GM12878 (cell line): ENCODE measurements at regions not wholly inside any gene's neighbourhood (a gene's known extent, or its start where the extent isn't known, plus 50 kb on each side); places are given as distances from the start of the nearest gene placed in this dataset.

Experiments used
- ATAC-seq: fragments of 200-7000 bp; cut with Tn5 transposase; 3 replicates; pipeline ENCODE4 v1.9.1; 2020; ENCODE audit warnings: mild to moderate bottlenecking, moderate library complexity
- BruUV-seq: library from RNA; stranded (reverse); fragments of 400-500 nt; replicated peaks from 2 replicates; lab custom pipeline; 2021; lab: Mats Ljungman, UMichigan
- CTCF ChIA-PET: fragments of 300-600 bp; sonication (Branson Sonifier 250); formaldehyde crosslinking; extraction: SDS; loops from one replicate; lab custom pipeline; 2021; ENCODE audit warnings: inconsistent platforms; lab: Yijun Ruan, JAX
- POLR2A ChIA-PET: fragments of 350-600 bp; formaldehyde crosslinking; extraction: SDS; loops from one replicate; lab custom pipeline; 2021; ENCODE audit warnings: inconsistent platforms; lab: Charles Lee
- RAD21 ChIA-PET: fragments of 300-600 bp; sonication (Branson Sonifier 250); formaldehyde crosslinking; loops from one replicate; lab custom pipeline; 2023; ENCODE audit warnings: antibody characterized with exemption; ENCODE audit not compliant: unreplicated experiment; lab: Charles Lee
- SMC1A ChIA-PET: fragments of 300-600 bp; sonication (Branson Sonifier 250); formaldehyde crosslinking; loops from one replicate; lab custom pipeline; 2023; ENCODE audit not compliant: unreplicated experiment, uncharacterized antibody; lab: Charles Lee
- DNase-seq: peaks from one replicate; pipeline ENCODE4 v3.0.0-alpha.2; 2011; ENCODE audit warnings: low read depth, low spot score
- FAIRE-seq: peaks from 3 replicates; lab custom pipeline; 2011; peaks lifted over from hg19 to GRCh38; lab: Jason Lieb, UNC
- H2AFZ ChIP-seq: 2 replicates; pipeline ENCODE4 v1.6.0; 2011; ENCODE audit warnings: low read depth, low read length, control low read depth; ENCODE audit not compliant: control insufficient read depth
- H3K27ac ChIP-seq: 2 replicates; pipeline ENCODE4 v1.5.1; 2011; ENCODE audit warnings: control low read depth; ENCODE audit not compliant: control insufficient read depth, insufficient read depth
- H3K27me3 ChIP-seq, 2 experiments: replicated peaks in 1 of 2; 2 replicates each; pipeline versions ENCODE4 v1.6.0 to v1.6.1; 2011; ENCODE audit warnings: low read length in 1 of 2; ENCODE audit not compliant: control insufficient read depth in 2 of 2, insufficient read depth in 2 of 2
- H3K36me3 ChIP-seq, 2 experiments: 2 replicates each; pipeline ENCODE4 v1.5.1; 2011; ENCODE audit warnings: low read length in 1 of 2; ENCODE audit not compliant: control insufficient read depth in 2 of 2, insufficient read depth in 2 of 2
- H3K4me1 ChIP-seq: 2 replicates; pipeline ENCODE4 v1.6.1; 2011; ENCODE audit warnings: mild to moderate bottlenecking, low read length, moderate library complexity, mixed read lengths; ENCODE audit not compliant: control insufficient read depth, insufficient read depth
- H3K4me2 ChIP-seq: 2 replicates; pipeline ENCODE4 v1.6.0; 2011; ENCODE audit warnings: control low read depth; ENCODE audit not compliant: control insufficient read depth, insufficient read depth
- H3K4me3 ChIP-seq: fragments of 200-600 bp; sonication (generic); 2 replicates; pipeline ENCODE4 v1.5.1; 2016
- H3K79me2 ChIP-seq: 2 replicates; pipeline ENCODE4 v1.6.0; 2011; ENCODE audit warnings: low read length; ENCODE audit not compliant: control insufficient read depth, insufficient read depth
- H3K9ac ChIP-seq: 2 replicates; pipeline ENCODE4 v1.8.0; 2011; ENCODE audit warnings: low read length, control low read depth, mixed read lengths; ENCODE audit not compliant: control insufficient read depth, insufficient read depth
- H3K9me3 ChIP-seq: replicated peaks from 3 replicates; pipeline ENCODE4 v1.5.1; 2011; ENCODE audit warnings: mild to moderate bottlenecking, low read length; ENCODE audit not compliant: control insufficient read depth, insufficient read depth
- H4K20me1 ChIP-seq: 2 replicates; pipeline ENCODE4 v1.6.0; 2011; ENCODE audit not compliant: control insufficient read depth, insufficient read depth
- ATF2 ChIP-seq: IDR thresholded peaks from 2 replicates; pipeline ENCODE4 v1.6.1; 2012; ENCODE audit warnings: low read length, inconsistent platforms
- BHLHE40 ChIP-seq, 2 experiments: fragments of 450-650 bp in 1 of 2; IDR thresholded peaks; 2 replicates each; pipeline ENCODE4 v1.6.1; 2011 to 2017; ENCODE audit warnings: low read depth in 2 of 2, borderline replicate concordance in 1 of 2, improper control_type of control experiment in 1 of 2, low read length in 1 of 2, mild to moderate bottlenecking in 1 of 2
- CBX5 ChIP-seq: sonication (generic); IDR thresholded peaks from 2 replicates; pipeline ENCODE4 v1.6.1; 2016; ENCODE audit warnings: low read depth, moderate library complexity, mild to moderate bottlenecking, inconsistent platforms
- CUX1 ChIP-seq: IDR thresholded peaks from 2 replicates; pipeline ENCODE4 v1.6.1; 2012; ENCODE audit warnings: improper control_type of control experiment, low read depth, low read length; ENCODE audit not compliant: insufficient replicate concordance
- IKZF2 ChIP-seq, 2 experiments: fragments of 450-650 bp; IDR thresholded peaks; 2 replicates each; pipeline ENCODE4 v1.6.1; 2017; ENCODE audit warnings: mild to moderate bottlenecking in 2 of 2, moderate library complexity in 2 of 2
- LARP7 ChIP-seq: fragments of 450-650 bp; IDR thresholded peaks from 2 replicates; pipeline ENCODE4 v1.6.1; 2017; ENCODE audit warnings: mild to moderate bottlenecking
- MEF2A ChIP-seq: IDR thresholded peaks from 2 replicates; pipeline ENCODE4 v1.6.1; 2011; ENCODE audit warnings: low read depth, mild to moderate bottlenecking, low read length, moderate library complexity; ENCODE audit not compliant: insufficient read depth
- MEF2B ChIP-seq: fragments of 450-650 bp; IDR thresholded peaks from 2 replicates; pipeline ENCODE4 v1.6.1; 2018; ENCODE audit warnings: mild to moderate bottlenecking, moderate library complexity; ENCODE audit not compliant: partially characterized antibody, poor library complexity, severe bottlenecking
- NFIC ChIP-seq: IDR thresholded peaks from 2 replicates; pipeline ENCODE4 v1.6.1; 2012; ENCODE audit warnings: low read depth, mild to moderate bottlenecking, inconsistent platforms, low read length, moderate library complexity
- PBX3 ChIP-seq: IDR thresholded peaks from 2 replicates; pipeline ENCODE4 v1.6.1; 2011; ENCODE audit warnings: mild to moderate bottlenecking, low read depth, low read length, moderate library complexity; ENCODE audit not compliant: insufficient replicate concordance
- RUNX3 ChIP-seq: IDR thresholded peaks from 2 replicates; pipeline ENCODE4 v1.6.1; 2012; ENCODE audit warnings: low read length, inconsistent platforms
- SMC3 ChIP-seq: IDR thresholded peaks from 2 replicates; pipeline ENCODE4 v1.6.1; 2011; ENCODE audit warnings: low read length, improper control_type of control experiment, borderline replicate concordance
- SPI1 ChIP-seq: IDR thresholded peaks from 2 replicates; pipeline ENCODE4 v1.6.1; 2011; ENCODE audit warnings: low read depth, mild to moderate bottlenecking, low read length, moderate library complexity, borderline replicate concordance; ENCODE audit not compliant: insufficient read depth
- TARDBP ChIP-seq: IDR thresholded peaks from 2 replicates; pipeline ENCODE4 v1.6.1; 2016; ENCODE audit warnings: borderline replicate concordance
- ZNF384 ChIP-seq: IDR thresholded peaks from 2 replicates; pipeline ENCODE4 v1.6.1; 2012; ENCODE audit warnings: low read depth, mild to moderate bottlenecking, low read length, improper control_type of control experiment, borderline replicate concordance
- WGBS: methylation state at CpG from one replicate; pipeline ENCODE4 v1.1.6; 2016; ENCODE audit warnings: low lambda C conversion rate; ENCODE audit not compliant: insufficient replicate concordance, insufficient coverage; ENCODE audit errors: missing lambda C conversion rate; 5-methylcytosine and 5-hydroxymethylcytosine counted together
- in situ Hi-C: fragments of 300-500 bp; cut with MboI; formaldehyde crosslinking; loops from 9 replicates; pipeline ENCODE4 v1.14.3; 2018; ENCODE audit warnings: mixed read lengths
- intact Hi-C: fragments of 100-400 bp; cut with micrococcal nuclease; formaldehyde crosslinking; loops from one replicate; pipeline ENCODE4 v1.14.2; 2022; ENCODE audit not compliant: unreplicated experiment

- no peak for TF ChIP-seq ZNF384
- no peak for TF ChIP-seq SMC3
- TF ChIP-seq RUNX3, result no peak
- TF ChIP-seq, all 136 proteins: peak for 0
Measured at GRCh38 chr3:113125951-113126350, 85.4 kb upstream of the BOC start (continued).

GRCh38 chr3:113128386-113129015 lies 82.9 kb upstream of the BOC start:
- 55% methylated on average over 9 of the region's 9 CpGs for WGBS
- no peak for TF ChIP-seq TARDBP
- TF ChIP-seq IKZF2 (IDR thresholded peaks at IDR 0.05), result no peak
- no peak for TF ChIP-seq SPI1
- no peak for TF ChIP-seq PBX3
- TF ChIP-seq LARP7, result no peak
- TF ChIP-seq MEF2B, result no peak
- TF ChIP-seq CBX5, result no peak
- no peak for TF ChIP-seq BHLHE40 (IDR thresholded peaks at IDR 0.05; ENCODE audit: borderline replicate concordance in 1 of 2, low read depth in 2 of 2, low read length in 1 of 2)
- TF ChIP-seq MEF2A, result no peak
- no peak for TF ChIP-seq CUX1
- no peak for TF ChIP-seq ATF2
- TF ChIP-seq NFIC, result no peak

More at GRCh38 chr3:113128386-113129015, 82.9 kb upstream of the BOC start:
- Histone ChIP-seq H3K36me3 (no peaks in the 10 kb centered on the region), H2AFZ (no peak overlapping the region), H3K79me2 (no peaks in the 10 kb centered on the region), H3K4me3 (no peak overlapping the region), H3K27me3 (no peaks in the 10 kb centered on the region; a peak in 1 of 4 replicates), H4K20me1 (no peaks in the 10 kb centered on the region), H3K9ac (no peak overlapping the region), H3K4me2 (no peak overlapping the region), H3K4me1 (no peaks in the 10 kb centered on the region), H3K9me3 (no peaks in the 10 kb centered on the region), H3K27ac (no peak overlapping the region)
- no peak for DNase-seq
- FAIRE-seq, result no peak
- in situ Hi-C loops (no loop called here), intact Hi-C loops (no loop called here)
- ChIA-PET POLR2A (no interaction called here), SMC1A (no interaction called here), CTCF (interaction anchor here (2.2 kb wide), 1 partner anchor 160 kb away, joined by 4 read pairs; no protein-coding TSS in a partner anchor), RAD21 (interaction anchor here (1.4 kb wide), 1 partner anchor 160 kb away, joined by 3 read pairs; no protein-coding TSS in a partner anchor)
- BruUV-seq, result no TSS peak
- no peak for ATAC-seq
